HepG2 (cell line): ENCODE measurements at regions not wholly inside any gene's neighbourhood (a gene's known extent, or its start where the extent isn't known, plus 50 kb on each side); places are given as distances from the start of the nearest gene placed in this dataset.

Source experiments
- CREM ChIP-seq, 2 experiments: sonication (generic) in 1 of 2; formaldehyde crosslinking in 1 of 2; IDR thresholded peaks; 2 replicates each; pipeline versions ENCODE4 v1.4.0 to v1.6.1; 2016 to 2020; ENCODE audit warnings: antibody characterized with exemption in 1 of 2, mild to moderate bottlenecking in 1 of 2, missing genetic modification reagents in 1 of 2
- FOXJ3 ChIP-seq: sonication (generic); formaldehyde crosslinking; IDR thresholded peaks from 2 replicates; pipeline ENCODE4 v1.4.0; 2020; ENCODE audit warnings: missing genetic modification reagents, mild to moderate bottlenecking, borderline replicate concordance
- GZF1 ChIP-seq: sonication (generic); formaldehyde crosslinking; IDR thresholded peaks from 2 replicates; pipeline ENCODE4 v1.5.1; 2020; ENCODE audit warnings: mild to moderate bottlenecking, missing genetic modification reagents
- HMG20A ChIP-seq: IDR thresholded peaks from 2 replicates; pipeline ENCODE4 v1.6.1; 2016; ENCODE audit warnings: borderline replicate concordance
- HNRNPL ChIP-seq: fragments of 200-400 bp; formaldehyde crosslinking; IDR thresholded peaks from 2 replicates; pipeline ENCODE4 v1.6.1; 2017; ENCODE audit warnings: mild to moderate bottlenecking, low read depth, low read length
- KLF9 ChIP-seq: IDR thresholded peaks from 2 replicates; pipeline ENCODE4 v1.6.1; 2016; ENCODE audit warnings: low read depth
- MEIS1 ChIP-seq: sonication (generic); formaldehyde crosslinking; IDR thresholded peaks from 2 replicates; pipeline ENCODE4 v1.9.0; 2021; ENCODE audit warnings: mild to moderate bottlenecking, missing genetic modification reagents, moderate library complexity, borderline replicate concordance
- NFIC ChIP-seq: IDR thresholded peaks from 2 replicates; pipeline ENCODE4 v1.6.1; 2012; ENCODE audit warnings: mild to moderate bottlenecking, low read length, inconsistent platforms
- NR2F2 ChIP-seq: IDR thresholded peaks from 2 replicates; pipeline ENCODE4 v1.6.1; 2012; ENCODE audit warnings: low read depth, inconsistent platforms, borderline replicate concordance
- NR3C1 ChIP-seq: sonication (generic); formaldehyde crosslinking; IDR thresholded peaks from 2 replicates; pipeline ENCODE4 v1.4.0; 2020; ENCODE audit warnings: missing genetic modification reagents
- POLR2A ChIP-seq, 2 experiments: IDR thresholded peaks; 2 replicates each; pipeline ENCODE4 v1.6.1; 2011; ENCODE audit warnings: low read depth in 2 of 2, low read length in 2 of 2, mild to moderate bottlenecking in 1 of 2, moderate library complexity in 1 of 2; ENCODE audit not compliant: insufficient read depth in 1 of 2
- RFXANK ChIP-seq: IDR thresholded peaks from 2 replicates; pipeline ENCODE4 v1.6.1; 2016
- SMC3 ChIP-seq: IDR thresholded peaks from 2 replicates; pipeline ENCODE4 v1.6.1; 2011; ENCODE audit warnings: low read length, improper control_type of control experiment
- SNAPC5 ChIP-seq: sonication (generic); formaldehyde crosslinking; IDR thresholded peaks from 2 replicates; pipeline ENCODE4 v1.8.1; 2023; ENCODE audit warnings: mild to moderate bottlenecking, missing genetic modification reagents, borderline replicate concordance
- SNRNP70 ChIP-seq: fragments of 200-400 bp; formaldehyde crosslinking; IDR thresholded peaks from 2 replicates; pipeline ENCODE4 v1.6.1; 2017; ENCODE audit warnings: mild to moderate bottlenecking, low read depth, low read length, moderate library complexity
- SOX13 ChIP-seq, 3 experiments: fragments of 450-650 bp in 1 of 3; sonication (generic) in 1 of 3; formaldehyde crosslinking in 1 of 3; IDR thresholded peaks in 2 of 3; conservative IDR thresholded peaks in 1 of 3; 2 replicates each; pipeline versions ENCODE4 v1.5.0 to v1.6.1; 2016 to 2020; ENCODE audit warnings: antibody characterized with exemption in 1 of 3, mild to moderate bottlenecking in 1 of 3, missing compliant biosample characterization in 1 of 3, missing genetic modification reagents in 1 of 3, moderate library complexity in 1 of 3
- SRSF1 ChIP-seq: fragments of 200-400 bp; formaldehyde crosslinking; optimal IDR thresholded peaks from 2 replicates; pipeline ENCODE3; 2017; ENCODE audit warnings: mild to moderate bottlenecking, low read depth, low read length, moderate library complexity
- STAT6 ChIP-seq: sonication (generic); formaldehyde crosslinking; IDR thresholded peaks from 2 replicates; pipeline ENCODE4 v1.4.0; 2020; ENCODE audit warnings: missing genetic modification reagents, mild to moderate bottlenecking, borderline replicate concordance
- THRA ChIP-seq: sonication (generic); formaldehyde crosslinking; IDR thresholded peaks from 2 replicates; pipeline ENCODE4 v1.4.0; 2020; ENCODE audit warnings: missing genetic modification reagents, borderline replicate concordance
- ZNF124 ChIP-seq: sonication (generic); formaldehyde crosslinking; IDR thresholded peaks from 2 replicates; pipeline ENCODE4 v1.4.0; 2020; ENCODE audit warnings: missing genetic modification reagents
- ZNF331 ChIP-seq: sonication (generic); formaldehyde crosslinking; IDR thresholded peaks from 2 replicates; pipeline ENCODE4 v1.4.0; 2020; ENCODE audit warnings: missing genetic modification reagents
- ZNF556 ChIP-seq: sonication (generic); formaldehyde crosslinking; IDR thresholded peaks from 2 replicates; pipeline ENCODE4 v1.4.0; 2020; ENCODE audit warnings: mild to moderate bottlenecking, missing genetic modification reagents, borderline replicate concordance
- TF ChIP-seq, protein P1 (sequence below): sonication (generic); formaldehyde crosslinking; IDR thresholded peaks from 2 replicates; pipeline ENCODE4 v1.5.1; 2020; ENCODE audit warnings: missing genetic modification reagents, mild to moderate bottlenecking, borderline replicate concordance

DNA sequence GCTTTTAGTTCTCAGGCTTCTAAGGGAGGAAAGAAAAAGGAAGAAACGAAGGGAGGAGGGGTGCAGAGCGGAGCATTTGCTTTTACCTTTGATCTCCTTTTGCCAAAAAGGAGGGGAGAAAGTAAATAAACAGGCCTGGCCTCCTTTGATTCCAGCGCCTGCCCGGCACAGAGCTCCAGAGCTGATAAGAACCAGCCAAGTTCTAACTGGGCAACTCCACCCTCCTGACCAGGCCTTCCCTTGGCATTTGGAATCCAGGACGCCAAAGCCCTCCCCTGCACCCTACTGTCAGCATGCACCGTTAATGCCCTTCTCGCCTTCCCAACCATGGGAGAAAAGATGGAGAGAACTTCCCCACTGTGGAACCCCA lies 120.8 kb upstream of the PTPN1 start (continued):
- TF ChIP-seq SNAPC5 (peak; percentile 81; the same call in 1 of the 2 replicates), NFIC (peak; percentile 73; the same call in 1 of the 2 replicates), SOX13 (IDR thresholded peaks at IDR 0.05) (peak; percentile 81; the same call in 1 of the 2 replicates), SOX13 (CRISPR knock-in tag; conservative IDR thresholded peaks at IDR 0.05 in 1 of 2, IDR thresholded peaks at IDR 0.05 in 1 of 2) (peak in 1 of 2 experiments; percentile 94; a peak in 3 of 4 replicates), STAT6 (CRISPR knock-in tag) (peak; percentile 89; the same call in 1 of the 2 replicates), ZNF556 (CRISPR knock-in tag) (no peak), THRA (CRISPR knock-in tag) (peak; percentile 97), CREM (IDR thresholded peaks at IDR 0.05) (peak; percentile 94), CREM (CRISPR knock-in tag; IDR thresholded peaks at IDR 0.05) (no peak), SMC3 (0 out of 2 replicates have a peak, but pooled peaks have one; percentile 20), FOXJ3 (peak; percentile 72; the same call in 1 of the 2 replicates), MEIS1 (CRISPR knock-in tag) (peak; percentile 50; the same call in 1 of the 2 replicates), SRSF1 (peak; percentile 49), RFXANK (CRISPR knock-in tag) (peak; percentile 75; the same call in 1 of the 2 replicates), NR2F2 (peak; percentile 87), NR3C1 (CRISPR knock-in tag) (no peak), HNRNPL (peak; percentile 97), SNRNP70 (no peak), ZNF331 (CRISPR knock-in tag) (peak; percentile 89), KLF9 (peak; percentile 59), GZF1 (CRISPR knock-in tag) (no peak), HMG20A (CRISPR knock-in tag) (peak; percentile 94), POLR2A (IDR thresholded peaks at IDR 0.05; ENCODE audit: insufficient read depth in 1 of 2, low read depth in 2 of 2, low read length in 2 of 2) (peak; percentile 50 to 69; a peak in 3 of 4 replicates), ZNF124 (0 out of 2 replicates have a peak, but pooled peaks have one; percentile 22)
- TF ChIP-seq, protein P1, sequence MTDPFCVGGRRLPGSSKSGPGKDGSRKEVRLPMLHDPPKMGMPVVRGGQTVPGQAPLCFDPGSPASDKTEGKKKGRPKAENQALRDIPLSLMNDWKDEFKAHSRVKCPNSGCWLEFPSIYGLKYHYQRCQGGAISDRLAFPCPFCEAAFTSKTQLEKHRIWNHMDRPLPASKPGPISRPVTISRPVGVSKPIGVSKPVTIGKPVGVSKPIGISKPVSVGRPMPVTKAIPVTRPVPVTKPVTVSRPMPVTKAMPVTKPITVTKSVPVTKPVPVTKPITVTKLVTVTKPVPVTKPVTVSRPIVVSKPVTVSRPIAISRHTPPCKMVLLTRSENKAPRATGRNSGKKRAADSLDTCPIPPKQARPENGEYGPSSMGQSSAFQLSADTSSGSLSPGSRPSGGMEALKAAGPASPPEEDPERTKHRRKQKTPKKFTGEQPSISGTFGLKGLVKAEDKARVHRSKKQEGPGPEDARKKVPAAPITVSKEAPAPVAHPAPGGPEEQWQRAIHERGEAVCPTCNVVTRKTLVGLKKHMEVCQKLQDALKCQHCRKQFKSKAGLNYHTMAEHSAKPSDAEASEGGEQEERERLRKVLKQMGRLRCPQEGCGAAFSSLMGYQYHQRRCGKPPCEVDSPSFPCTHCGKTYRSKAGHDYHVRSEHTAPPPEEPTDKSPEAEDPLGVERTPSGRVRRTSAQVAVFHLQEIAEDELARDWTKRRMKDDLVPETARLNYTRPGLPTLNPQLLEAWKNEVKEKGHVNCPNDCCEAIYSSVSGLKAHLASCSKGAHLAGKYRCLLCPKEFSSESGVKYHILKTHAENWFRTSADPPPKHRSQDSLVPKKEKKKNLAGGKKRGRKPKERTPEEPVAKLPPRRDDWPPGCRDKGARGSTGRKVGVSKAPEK (CRISPR knock-in tag) = peak; percentile 76; the same call in 1 of the 2 replicates
